ENCODE measurements at regions not wholly inside any gene's neighbourhood (a gene's known extent, or its start where the extent isn't known, plus 50 kb on each side); places are given as distances from the start of the nearest gene placed in this dataset.

DNA sequence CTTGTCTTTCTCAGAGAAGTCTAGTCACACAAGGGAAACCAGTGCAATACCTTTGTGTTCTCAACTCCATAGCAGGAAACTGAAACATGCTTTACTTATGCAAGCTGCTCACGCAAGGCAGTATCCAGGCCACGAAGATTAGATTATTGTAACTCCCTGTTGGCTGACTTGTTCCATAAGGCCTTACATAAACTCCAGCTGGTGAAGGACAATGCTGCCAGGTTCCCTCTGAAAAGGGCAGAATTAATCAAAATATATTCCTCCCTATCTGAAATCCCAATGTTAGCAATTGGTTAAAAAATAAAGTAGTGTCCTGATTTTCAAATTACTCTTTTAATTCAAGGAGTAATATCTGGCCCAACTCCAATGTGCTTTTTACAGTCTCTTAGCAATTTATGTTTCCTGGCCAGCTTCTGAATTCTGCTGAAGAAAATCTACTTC lies 966.6 kb downstream of the HACE1 start:
- TF ChIP-seq, protein P1, sequence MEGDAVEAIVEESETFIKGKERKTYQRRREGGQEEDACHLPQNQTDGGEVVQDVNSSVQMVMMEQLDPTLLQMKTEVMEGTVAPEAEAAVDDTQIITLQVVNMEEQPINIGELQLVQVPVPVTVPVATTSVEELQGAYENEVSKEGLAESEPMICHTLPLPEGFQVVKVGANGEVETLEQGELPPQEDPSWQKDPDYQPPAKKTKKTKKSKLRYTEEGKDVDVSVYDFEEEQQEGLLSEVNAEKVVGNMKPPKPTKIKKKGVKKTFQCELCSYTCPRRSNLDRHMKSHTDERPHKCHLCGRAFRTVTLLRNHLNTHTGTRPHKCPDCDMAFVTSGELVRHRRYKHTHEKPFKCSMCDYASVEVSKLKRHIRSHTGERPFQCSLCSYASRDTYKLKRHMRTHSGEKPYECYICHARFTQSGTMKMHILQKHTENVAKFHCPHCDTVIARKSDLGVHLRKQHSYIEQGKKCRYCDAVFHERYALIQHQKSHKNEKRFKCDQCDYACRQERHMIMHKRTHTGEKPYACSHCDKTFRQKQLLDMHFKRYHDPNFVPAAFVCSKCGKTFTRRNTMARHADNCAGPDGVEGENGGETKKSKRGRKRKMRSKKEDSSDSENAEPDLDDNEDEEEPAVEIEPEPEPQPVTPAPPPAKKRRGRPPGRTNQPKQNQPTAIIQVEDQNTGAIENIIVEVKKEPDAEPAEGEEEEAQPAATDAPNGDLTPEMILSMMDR (IDR thresholded peaks at IDR 0.05), result no peak

DNA sequence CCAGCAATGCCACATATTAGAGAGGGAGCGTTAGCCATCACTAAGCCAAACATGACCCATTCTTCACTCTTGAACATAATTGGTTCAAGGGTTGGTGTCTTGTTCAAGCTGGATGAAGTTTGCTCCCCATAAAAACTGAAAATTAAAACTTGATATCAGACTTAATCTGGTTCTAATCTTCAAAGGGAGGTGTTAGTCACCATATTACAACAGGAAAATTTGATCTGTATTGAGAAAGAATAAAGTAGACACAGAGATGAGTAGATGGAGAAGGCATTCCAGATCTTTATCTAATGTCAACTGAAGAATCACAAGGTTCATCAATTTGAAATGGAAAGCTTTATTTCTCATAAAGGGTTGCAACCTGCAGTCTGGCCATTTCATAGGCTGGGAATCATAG lies 972.8 kb downstream of the HACE1 start:
- TF ChIP-seq, protein P1 (IDR thresholded peaks at IDR 0.05), result no peak

DNA sequence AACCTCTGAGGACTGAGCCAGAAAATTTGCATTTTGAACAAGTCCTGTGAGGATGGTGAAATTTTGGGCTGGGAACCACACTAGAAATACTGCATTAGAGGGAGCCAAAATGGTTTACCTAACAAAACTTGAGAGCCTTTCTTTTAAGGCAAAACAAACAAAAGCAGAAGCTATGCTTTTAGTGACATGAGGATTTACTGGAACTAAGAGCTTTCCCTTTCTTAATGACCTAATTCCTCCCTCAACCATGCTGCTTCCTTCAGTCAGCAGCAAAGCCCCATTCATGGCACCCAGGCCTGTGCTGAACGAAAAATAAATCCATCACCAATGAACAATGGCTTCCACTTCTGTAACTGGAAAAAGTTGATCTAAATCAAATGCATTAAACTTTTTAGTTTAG lies 974.3 kb downstream of the HACE1 start:
- TF ChIP-seq, protein P1 (IDR thresholded peaks at IDR 0.05), result no peak

DNA sequence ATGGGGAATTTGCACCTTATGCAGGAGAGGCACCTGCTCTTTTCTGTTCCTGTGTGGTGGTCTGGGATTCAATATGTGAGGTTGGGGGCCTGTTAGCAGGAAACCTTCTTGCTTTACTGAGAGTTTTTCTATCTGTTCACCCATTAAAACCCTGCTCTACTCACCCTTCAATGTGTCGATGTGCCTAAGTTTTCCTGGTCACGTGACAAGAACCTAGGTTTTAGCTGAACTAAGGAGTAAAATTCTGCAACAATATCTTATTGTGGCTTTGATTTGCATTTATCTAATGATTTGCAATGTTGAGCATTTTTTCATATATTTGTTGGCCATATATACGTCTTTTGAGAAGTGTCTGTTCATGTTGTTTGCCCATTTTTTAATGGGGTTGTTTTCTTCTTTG lies 979.9 kb downstream of the HACE1 start:
- TF ChIP-seq, protein P1 (IDR thresholded peaks at IDR 0.05), result no peak

DNA sequence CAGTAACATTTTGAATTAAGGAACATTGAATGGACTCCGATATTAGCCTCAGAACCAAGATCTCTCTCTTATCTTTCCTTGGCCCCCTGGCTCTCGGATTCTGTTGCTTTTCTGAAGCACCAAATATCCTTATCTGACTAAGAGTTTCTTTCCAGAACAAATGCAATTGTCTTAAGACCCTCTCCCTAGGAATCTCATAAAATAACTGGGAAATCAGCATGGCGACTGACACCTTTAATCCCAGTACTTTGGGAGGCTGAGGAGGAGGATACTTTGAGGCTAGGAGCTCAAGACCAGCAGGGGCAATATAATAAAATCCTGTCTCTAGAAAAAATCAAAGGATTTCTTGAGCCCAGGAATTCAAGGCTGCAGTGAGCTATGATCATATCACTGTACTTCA lies 984.5 kb downstream of the HACE1 start:
- TF ChIP-seq, protein P1 (IDR thresholded peaks at IDR 0.05), result no peak

DNA sequence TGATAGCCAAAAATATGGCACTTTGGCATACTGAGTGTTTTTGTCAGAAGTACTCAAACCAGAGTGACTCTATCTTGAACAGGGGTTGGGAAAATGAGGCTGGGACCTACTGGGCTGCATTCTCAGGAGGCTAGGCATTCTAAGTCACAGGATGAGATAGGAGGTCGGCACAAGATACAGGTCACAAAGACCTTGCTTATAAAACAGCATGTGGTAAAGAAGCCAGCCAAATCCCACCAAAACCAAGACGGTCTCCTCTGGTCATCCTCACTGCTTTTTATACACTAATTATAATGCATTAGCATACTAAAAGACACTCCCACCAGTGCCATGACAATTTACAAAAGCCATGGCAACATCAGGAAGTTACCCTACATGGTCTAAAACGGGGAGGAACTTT lies 985.1 kb downstream of the HACE1 start:
- TF ChIP-seq, protein P1 (IDR thresholded peaks at IDR 0.05), result no peak

DNA sequence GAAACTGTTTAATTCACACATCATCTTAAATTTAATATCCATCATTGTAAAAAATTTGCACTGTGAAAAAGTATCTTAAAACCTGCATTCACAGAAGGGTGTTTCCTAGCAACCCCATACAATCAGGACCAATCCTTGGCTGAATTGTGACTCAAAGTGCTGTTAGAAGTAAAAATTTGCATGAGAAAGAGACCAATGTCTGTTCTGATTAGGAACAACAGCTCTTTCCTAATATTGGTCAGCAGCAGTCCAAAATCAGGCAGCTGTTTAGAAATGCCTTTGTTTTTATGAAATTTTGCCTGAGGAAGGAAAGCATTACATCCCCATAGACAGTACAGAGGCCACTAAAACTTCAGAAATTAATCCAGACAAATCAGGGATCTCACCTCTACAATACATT lies 987.0 kb downstream of the HACE1 start:
- TF ChIP-seq, protein P1 (IDR thresholded peaks at IDR 0.05), result no peak

DNA sequence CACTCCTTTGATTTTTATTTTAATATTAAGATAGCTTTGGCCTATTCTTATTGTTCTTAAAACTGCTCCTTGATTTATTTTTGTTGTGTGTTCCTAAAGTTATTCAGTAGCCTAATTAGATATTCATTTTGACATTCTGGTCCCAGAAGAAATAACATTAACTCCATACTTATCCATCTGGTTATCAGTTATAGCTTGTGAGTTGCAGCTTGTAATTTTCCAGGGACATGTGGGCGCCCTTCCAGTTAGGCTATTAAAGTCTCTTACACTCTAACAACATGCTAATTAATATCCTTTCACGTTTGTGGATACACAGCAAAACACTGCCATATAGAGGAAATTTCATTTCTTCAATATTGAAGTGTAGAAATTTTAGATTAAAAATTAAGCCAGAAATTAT lies 987.5 kb downstream of the HACE1 start:
- TF ChIP-seq, protein P1 (IDR thresholded peaks at IDR 0.05), result no peak
